Activated gamma-delta T cell treated with anti-CD3 and anti-CD28 coated beads, Interleukin-2, amount 50 U/mL, for 16 hours (primary cell): ENCODE measurements at regions not wholly inside any gene's neighbourhood (a gene's known extent, or its start where the extent isn't known, plus 50 kb on each side); places are given as distances from the start of the nearest gene placed in this dataset.
"Not testable (repeated sequence)": the region's sequence is repeated elsewhere in the genome, so short reads cannot be mapped to it uniquely, and the experiment has no call there.

Experiments used
- DNase-seq: peaks from one replicate; pipeline ENCODE4 v3.0.0-alpha.2; 2020; ENCODE audit warnings: low read depth

DNA sequence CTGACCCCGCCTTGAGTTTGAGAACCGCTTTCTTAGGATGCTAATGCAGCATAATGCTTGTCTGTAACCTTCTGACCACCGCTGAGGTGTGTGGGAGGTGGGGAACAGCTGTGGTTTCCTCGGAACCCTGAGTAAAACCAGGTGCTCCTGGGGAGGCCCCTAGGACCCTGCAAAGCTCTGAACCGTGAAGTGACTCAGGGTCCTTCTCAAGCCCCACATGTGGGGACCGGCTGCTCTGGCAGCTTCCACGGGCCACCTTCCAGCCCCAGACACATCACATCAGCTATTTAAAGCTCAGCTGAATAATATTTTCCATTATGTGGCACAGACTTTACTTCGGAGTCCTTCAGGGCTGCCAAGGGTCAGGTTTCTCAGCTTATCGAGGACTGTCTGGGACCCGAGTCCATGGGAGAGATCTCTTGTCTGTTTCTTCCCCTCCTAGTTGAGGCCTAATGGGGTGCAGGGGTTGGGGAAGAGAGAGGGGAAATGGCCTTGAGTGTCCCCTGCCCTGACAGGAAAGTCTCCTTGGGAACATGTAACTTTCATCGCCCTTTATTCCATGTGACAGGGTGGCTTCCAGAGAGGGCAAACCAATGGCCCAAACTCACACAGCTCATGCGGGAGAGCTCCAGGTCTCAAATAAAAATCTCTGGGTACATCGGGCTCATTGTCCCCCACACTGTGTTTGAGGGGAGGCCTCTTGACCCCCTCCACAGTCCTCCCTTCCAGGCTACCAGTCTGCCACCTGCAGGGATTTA, 186.1 kb upstream of the SLC24A3 start:
- no peak for DNase-seq

- DNase-seq = no peak
These were observed 185.4 kb upstream of the SLC24A3 start for GRCh38 chr20:19026901-19027644.

GRCh38 chr20:19027971-19028370, 184.5 kb upstream of the SLC24A3 start:
- DNase-seq = no peak

DNA sequence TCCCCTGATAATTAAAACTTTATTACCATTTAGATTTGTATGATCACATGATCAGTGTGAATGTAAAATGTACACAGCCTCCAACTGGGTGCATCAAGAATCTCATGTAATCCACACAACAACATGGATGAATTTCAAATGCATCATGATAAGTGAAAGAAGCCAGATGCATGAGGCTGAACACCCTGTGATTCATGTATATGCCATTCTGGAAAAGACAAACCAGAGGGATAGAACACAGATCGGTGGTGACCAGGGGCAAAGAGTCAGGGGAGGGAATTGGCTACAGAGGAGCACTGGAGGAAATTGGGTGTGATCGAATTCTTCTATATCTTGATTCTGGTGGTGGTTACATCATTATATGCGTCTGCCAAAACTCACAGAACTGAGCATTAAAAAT, 170.7 kb upstream of the SLC24A3 start:
- no peak for DNase-seq

- no peak for DNase-seq
These were observed 167.1 kb upstream of the SLC24A3 start for GRCh38 chr20:19045371-19045770.

- no peak for DNase-seq
These were observed 165.1 kb upstream of the SLC24A3 start for GRCh38 chr20:19047040-19047950.

- no peak for DNase-seq
These were observed 164.5 kb upstream of the SLC24A3 start for GRCh38 chr20:19047951-19048296.

DNA sequence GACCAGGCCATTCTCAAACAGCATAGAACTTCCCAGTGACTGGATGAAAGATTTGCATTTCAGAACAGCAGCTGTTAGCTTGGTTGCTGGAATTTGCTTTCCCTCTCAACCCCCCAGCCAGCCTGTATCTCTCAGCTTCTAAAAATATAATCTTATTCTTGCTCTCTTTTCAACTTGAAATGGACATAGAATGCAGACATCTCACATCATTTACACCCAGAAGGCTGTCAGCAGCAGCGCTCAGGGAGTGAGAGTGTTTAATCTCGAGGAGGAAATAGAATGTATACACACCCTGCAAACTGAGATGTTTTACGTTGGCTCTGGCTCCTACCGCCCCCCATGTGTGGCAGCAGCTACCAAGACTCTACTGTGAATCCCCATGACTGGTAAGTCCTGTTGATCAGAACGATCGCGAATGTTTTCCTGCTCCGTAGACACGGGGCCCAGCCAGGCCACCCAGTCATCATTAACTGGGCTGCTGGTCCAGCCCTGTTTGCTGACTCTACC, 163.4 kb upstream of the SLC24A3 start:
- DNase-seq = no peak

- DNase-seq = no peak
These were observed 162.9 kb upstream of the SLC24A3 start for GRCh38 chr20:19049514-19049913.

- no peak for DNase-seq
These were observed 155.5 kb upstream of the SLC24A3 start for GRCh38 chr20:19056909-19057308.

GRCh38 chr20:19064788-19065187, 147.7 kb upstream of the SLC24A3 start:
- not testable (repeated sequence) for DNase-seq

DNA sequence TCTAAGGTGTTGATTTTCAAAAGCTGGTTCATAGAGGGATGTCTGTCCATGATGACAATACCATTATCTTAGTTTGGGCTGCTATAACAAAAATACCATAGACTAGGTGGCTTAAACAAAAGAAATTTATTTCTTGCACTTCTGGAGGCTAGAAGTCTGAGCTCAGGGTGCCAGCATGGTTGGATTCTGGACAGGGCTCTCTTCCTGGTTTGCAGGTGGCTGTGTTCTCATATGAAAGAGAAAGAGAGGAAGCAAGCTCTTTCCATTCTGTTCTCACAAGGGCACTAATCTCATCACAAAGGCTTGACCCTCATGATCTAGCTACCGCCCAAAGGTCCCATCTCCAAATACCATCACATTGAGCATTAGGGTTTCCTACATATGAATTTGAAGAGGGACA, 144.5 kb upstream of the SLC24A3 start:
- DNase-seq = no peak

DNA sequence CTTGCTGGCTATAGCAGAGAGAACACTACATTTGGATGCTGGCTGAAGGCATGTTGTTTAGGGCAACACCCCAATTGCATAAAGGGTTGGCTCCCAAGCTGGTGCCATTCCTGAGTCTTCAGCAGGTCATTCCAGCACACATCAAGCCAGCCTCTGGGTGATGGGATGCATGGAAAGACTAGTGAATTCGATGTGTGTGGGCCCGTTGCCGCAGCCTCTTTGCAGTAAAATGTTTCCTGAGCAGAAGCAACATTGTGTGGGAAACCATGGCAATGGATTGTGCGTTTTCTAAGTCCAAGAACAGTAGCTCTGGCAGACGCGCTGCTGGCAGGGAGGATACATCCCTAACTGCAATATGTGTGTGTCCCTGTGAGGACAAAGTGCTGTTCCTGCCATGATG, 142.4 kb upstream of the SLC24A3 start:
- DNase-seq = no peak

- DNase-seq = no peak
These were observed 141.6 kb upstream of the SLC24A3 start for GRCh38 chr20:19070681-19071445.

DNA sequence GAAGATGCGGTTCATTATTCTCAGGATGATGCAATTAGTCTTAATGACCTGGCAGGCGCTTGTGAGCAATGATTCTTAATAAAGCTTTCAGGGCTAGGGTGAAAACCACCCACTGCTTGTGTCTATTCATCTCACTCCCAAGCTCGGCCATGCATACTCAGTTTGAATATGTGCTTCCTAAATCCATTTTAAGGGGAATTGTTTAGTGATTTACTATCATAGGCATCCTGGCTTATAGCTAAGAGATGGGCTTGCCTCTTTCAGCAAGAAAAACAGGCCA, 141.1 kb upstream of the SLC24A3 start:
- no peak for DNase-seq

DNA sequence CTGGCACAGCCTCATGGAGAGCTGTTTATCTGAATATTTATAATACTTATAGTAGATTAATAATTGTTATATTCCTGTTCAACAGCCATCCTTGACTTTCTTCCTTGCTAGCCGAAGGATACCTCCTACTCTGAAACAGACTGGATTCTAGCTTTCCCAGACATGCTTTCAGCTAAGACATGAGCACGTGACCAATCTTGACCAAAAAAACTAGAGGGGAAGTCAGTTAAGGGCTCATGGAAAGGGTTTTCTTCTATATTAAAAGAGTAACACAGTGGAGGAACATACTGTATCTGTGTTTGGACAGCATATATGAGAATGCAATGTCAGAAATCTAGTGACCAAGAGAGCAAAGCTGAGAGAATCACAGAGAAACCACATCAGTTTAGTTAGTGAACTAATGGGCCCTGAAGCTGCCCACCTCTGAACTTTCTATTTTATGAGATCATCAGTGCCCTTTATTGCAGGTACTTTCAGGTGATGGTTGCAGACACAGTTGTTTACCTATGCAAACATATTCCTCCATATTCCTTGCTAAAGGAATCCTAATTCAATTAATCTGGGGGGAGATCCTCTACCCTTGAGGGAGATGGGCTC, 140.4 kb upstream of the SLC24A3 start:
- no peak for DNase-seq

- DNase-seq = no peak
These were observed 139.5 kb upstream of the SLC24A3 start for GRCh38 chr20:19072988-19073387.

DNA sequence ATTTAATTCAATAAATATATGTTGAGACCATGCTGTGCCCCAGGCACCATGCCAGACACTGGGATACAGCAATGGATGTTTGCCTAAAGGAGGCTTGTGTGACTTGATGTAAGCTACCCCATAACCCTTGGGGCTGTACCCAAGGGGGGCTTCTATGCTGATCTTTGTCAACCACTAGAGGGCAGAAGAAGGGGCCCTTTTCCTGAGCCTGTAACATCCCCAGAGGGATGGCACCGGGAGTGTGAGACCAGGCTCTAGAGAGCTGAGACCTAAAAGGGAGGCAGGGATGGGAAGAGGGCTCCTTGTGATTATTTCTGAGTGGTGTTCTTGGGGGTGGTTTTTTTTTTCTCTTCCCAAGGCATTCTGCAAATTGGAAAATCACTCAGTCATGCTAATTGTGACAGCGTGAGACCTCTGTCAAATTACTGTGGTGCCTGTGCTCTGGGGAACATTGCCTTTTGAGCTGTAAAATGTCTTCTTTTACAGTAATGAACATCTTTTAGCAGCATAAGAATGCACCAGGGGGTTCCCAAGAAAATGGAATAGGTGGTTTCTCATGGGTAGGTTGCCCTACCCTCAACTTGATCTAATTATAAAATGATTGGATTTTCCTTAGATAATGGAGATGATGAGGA, 138.7 kb upstream of the SLC24A3 start:
- no peak for DNase-seq

DNA sequence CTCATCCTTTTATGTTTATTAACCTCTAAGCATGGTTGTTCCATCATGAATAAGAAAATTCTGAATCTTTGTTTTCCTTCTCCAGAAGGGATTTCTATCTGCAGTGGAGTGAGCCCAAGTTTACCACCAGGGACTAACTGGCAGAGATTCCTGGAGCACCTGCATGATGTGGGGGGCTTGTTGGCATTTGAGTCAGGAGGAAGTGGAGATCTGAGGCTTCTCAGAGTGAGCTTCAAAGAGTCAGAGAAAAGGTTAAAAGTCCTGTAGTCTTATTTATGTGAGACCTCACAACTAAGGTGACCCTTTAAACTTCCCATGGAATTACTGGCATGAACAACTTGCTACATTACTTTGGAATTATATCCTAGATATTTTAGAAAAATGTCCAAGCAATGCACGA, 138.1 kb upstream of the SLC24A3 start:
- DNase-seq = no peak

- DNase-seq = peak; percentile 1
These were observed 137.5 kb upstream of the SLC24A3 start for GRCh38 chr20:19074828-19075516.
